ENCODE measurements at regions not wholly inside any gene's neighbourhood (a gene's known extent, or its start where the extent isn't known, plus 50 kb on each side); places are given as distances from the start of the nearest gene placed in this dataset.

DNA sequence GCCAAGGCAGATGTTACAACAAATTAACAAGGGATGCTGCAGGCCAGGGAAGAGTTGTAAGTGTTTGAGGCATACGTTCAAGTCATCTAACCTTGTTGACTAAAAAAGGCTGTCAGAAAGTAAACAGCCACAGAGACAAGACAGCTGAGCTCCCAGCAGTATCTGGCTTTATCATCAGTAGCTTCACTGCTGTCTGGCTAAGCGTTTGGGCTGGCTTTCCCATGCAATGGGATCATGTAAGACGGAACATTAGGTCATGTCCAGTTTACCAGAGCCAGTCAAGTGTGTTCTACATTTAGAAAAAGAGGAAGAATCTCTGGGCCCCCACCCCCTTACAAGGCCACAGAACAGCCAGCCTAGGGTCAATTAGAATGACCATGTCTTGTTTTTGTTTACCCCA is 51.3 kb upstream of the GSAP start:
- peaks cover 10% of the 10 kb centered on the region for H3K9me3 Mint-ChIP-seq (ENCODE audit: unreplicated experiment)
- TF ChIP-seq, protein P1, sequence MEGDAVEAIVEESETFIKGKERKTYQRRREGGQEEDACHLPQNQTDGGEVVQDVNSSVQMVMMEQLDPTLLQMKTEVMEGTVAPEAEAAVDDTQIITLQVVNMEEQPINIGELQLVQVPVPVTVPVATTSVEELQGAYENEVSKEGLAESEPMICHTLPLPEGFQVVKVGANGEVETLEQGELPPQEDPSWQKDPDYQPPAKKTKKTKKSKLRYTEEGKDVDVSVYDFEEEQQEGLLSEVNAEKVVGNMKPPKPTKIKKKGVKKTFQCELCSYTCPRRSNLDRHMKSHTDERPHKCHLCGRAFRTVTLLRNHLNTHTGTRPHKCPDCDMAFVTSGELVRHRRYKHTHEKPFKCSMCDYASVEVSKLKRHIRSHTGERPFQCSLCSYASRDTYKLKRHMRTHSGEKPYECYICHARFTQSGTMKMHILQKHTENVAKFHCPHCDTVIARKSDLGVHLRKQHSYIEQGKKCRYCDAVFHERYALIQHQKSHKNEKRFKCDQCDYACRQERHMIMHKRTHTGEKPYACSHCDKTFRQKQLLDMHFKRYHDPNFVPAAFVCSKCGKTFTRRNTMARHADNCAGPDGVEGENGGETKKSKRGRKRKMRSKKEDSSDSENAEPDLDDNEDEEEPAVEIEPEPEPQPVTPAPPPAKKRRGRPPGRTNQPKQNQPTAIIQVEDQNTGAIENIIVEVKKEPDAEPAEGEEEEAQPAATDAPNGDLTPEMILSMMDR (IDR thresholded peaks at IDR 0.05; ENCODE audit: insufficient read depth in 1 of 2, low read depth in 1 of 2, low read length in 1 of 2, severe bottlenecking in 1 of 2, unreplicated experiment in 1 of 2) = no peak
- no peaks in the 10 kb centered on the region for H3K36me3 Mint-ChIP-seq (ENCODE audit: insufficient read depth, unreplicated experiment)
- no peaks in the 10 kb centered on the region; the same call in 1 of the 2 replicates for H3K9me3 ChIP-seq
- no peaks in the 10 kb centered on the region for H3K27me3 ChIP-seq (replicated peaks; ENCODE audit: control insufficient read depth, insufficient read depth, low read length)
- H3K4me3 Mint-ChIP-seq (ENCODE audit: unreplicated experiment) = no peak overlapping the region
- no peaks in the 10 kb centered on the region for H3K4me1 Mint-ChIP-seq (ENCODE audit: low read depth, unreplicated experiment)
- no peak overlapping the region for H3K4me3 ChIP-seq (ENCODE audit: low read depth, low read length)
- POLR2A ChIA-PET = no interaction called here
- BruUV-seq (replicated peaks) = no TSS peak
- no peak overlapping the region for H3K27ac Mint-ChIP-seq (ENCODE audit: unreplicated experiment)
- no peaks in the 10 kb centered on the region for H3K27me3 Mint-ChIP-seq (ENCODE audit: insufficient read depth, unreplicated experiment)
- CTCF ChIA-PET = no interaction called here
- no peaks in the 10 kb centered on the region for H3K36me3 ChIP-seq (ENCODE audit: control insufficient read depth, insufficient read depth, low read length)
- no peak for DNase-seq
- H3K4me1 ChIP-seq = no peaks in the 10 kb centered on the region
- intact Hi-C loops (cut with micrococcal nuclease; ENCODE audit: unreplicated experiment) = no loop called here

DNA sequence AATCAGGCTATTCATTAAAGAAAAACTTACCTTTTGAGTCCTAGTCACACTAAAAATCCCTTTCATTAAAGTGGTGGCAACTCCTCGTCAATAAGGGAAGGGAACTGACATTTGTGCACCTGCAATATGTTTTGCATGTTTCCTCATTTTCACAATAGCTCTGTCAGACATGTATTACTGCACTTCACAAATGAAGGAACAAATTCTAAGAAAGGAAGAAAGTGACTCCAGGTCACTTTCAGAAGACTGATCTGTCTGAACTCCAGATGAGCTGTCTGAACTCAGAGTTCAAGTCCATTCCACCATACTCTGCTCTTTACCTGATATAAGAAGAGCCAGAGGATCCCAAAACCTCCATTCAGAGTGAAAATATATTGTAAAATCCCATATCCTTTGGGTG is 50.3 kb upstream of the GSAP start:
- ChIA-PET CTCF (no interaction called here), POLR2A (no interaction called here)
- TF ChIP-seq, protein P1 (IDR thresholded peaks at IDR 0.05; ENCODE audit: insufficient read depth in 1 of 2, low read depth in 1 of 2, low read length in 1 of 2, severe bottlenecking in 1 of 2, unreplicated experiment in 1 of 2) = no peak
- Mint-ChIP-seq H3K27ac (ENCODE audit: unreplicated experiment) (no peak overlapping the region), H3K9me3 (ENCODE audit: unreplicated experiment) (peaks cover 10% of the 10 kb centered on the region), H3K27me3 (ENCODE audit: insufficient read depth, unreplicated experiment) (no peaks in the 10 kb centered on the region), H3K4me1 (ENCODE audit: low read depth, unreplicated experiment) (peaks cover 7% of the 10 kb centered on the region), H3K4me3 (ENCODE audit: unreplicated experiment) (no peak overlapping the region), H3K36me3 (ENCODE audit: insufficient read depth, unreplicated experiment) (no peaks in the 10 kb centered on the region)
- Histone ChIP-seq H3K27me3 (replicated peaks; ENCODE audit: control insufficient read depth, insufficient read depth, low read length) (no peaks in the 10 kb centered on the region), H3K4me1 (no peaks in the 10 kb centered on the region; the same call in 1 of the 2 replicates), H3K36me3 (ENCODE audit: control insufficient read depth, insufficient read depth, low read length) (no peaks in the 10 kb centered on the region), H3K4me3 (ENCODE audit: low read depth, low read length) (no peak overlapping the region), H3K9me3 (no peaks in the 10 kb centered on the region; the same call in 1 of the 2 replicates)
- BruUV-seq (replicated peaks) = no TSS peak
- intact Hi-C loops (cut with micrococcal nuclease; ENCODE audit: unreplicated experiment) = no loop called here
- DNase-seq = no peak
